Epithelial cell of esophagus (primary cell): ENCODE measurements at regions not wholly inside any gene's neighbourhood (a gene's known extent, or its start where the extent isn't known, plus 50 kb on each side); places are given as distances from the start of the nearest gene placed in this dataset.
"Not testable (repeated sequence)": the region's sequence is repeated elsewhere in the genome, so short reads cannot be mapped to it uniquely, and the experiment has no call there.

Experiments used
- DNase-seq: peaks from one replicate; pipeline ENCODE4 v3.0.0; 2010; ENCODE audit warnings: low read depth
- H3K4me3 ChIP-seq: 2 replicates; pipeline ENCODE4 v1.5.1; 2011; ENCODE audit warnings: mild to moderate bottlenecking, low read length, control low read depth
- CTCF ChIP-seq: IDR thresholded peaks from 2 replicates; pipeline ENCODE4 v1.5.1; 2011; ENCODE audit warnings: low read depth, mild to moderate bottlenecking, low read length, control low read depth, inconsistent platforms; ENCODE audit not compliant: insufficient read depth; ENCODE audit errors: missing control alignments

- DNase-seq: no peak
- no peak overlapping the region for H3K4me3 ChIP-seq
- TF ChIP-seq CTCF: no peak
Measured at GRCh38 chr10:78341953-78342614, 308.4 kb downstream of the RPS24 start.

- DNase-seq: no peak
- no peak overlapping the region for H3K4me3 ChIP-seq
- TF ChIP-seq CTCF: no peak
Measured at GRCh38 chr10:78342827-78343653, 309.4 kb downstream of the RPS24 start.

- not testable (repeated sequence) for DNase-seq, H3K4me3 ChIP-seq
Measured at GRCh38 chr10:78344257-78344656, 310.6 kb downstream of the RPS24 start.

GRCh38 chr10:78345515-78345914 lies 311.9 kb downstream of the RPS24 start:
- H3K4me3 ChIP-seq, DNase-seq: not testable (repeated sequence)

GRCh38 chr10:78346721-78347120 lies 313.1 kb downstream of the RPS24 start:
- TF ChIP-seq CTCF: no peak
- no peak for DNase-seq
- H3K4me3 ChIP-seq: no peak overlapping the region

- DNase-seq: no peak
- H3K4me3 ChIP-seq: no peak overlapping the region
- TF ChIP-seq CTCF: no peak
Measured at GRCh38 chr10:78348411-78349164, 314.9 kb downstream of the RPS24 start.

- H3K4me3 ChIP-seq: no peak overlapping the region
- no peak for DNase-seq
- no peak for TF ChIP-seq CTCF
Measured at GRCh38 chr10:78349165-78349516, 315.5 kb downstream of the RPS24 start.
